Activated T-cell treated with anti-CD3 and anti-CD28 coated beads for 24 hours (primary cell): ENCODE measurements at regions not wholly inside any gene's neighbourhood (a gene's known extent, or its start where the extent isn't known, plus 50 kb on each side); places are given as distances from the start of the nearest gene placed in this dataset.

ENCODE experiments used
- DNase-seq: peaks from one replicate; pipeline ENCODE4 v3.0.0-alpha.2; 2020; ENCODE audit warnings: low read depth

DNA sequence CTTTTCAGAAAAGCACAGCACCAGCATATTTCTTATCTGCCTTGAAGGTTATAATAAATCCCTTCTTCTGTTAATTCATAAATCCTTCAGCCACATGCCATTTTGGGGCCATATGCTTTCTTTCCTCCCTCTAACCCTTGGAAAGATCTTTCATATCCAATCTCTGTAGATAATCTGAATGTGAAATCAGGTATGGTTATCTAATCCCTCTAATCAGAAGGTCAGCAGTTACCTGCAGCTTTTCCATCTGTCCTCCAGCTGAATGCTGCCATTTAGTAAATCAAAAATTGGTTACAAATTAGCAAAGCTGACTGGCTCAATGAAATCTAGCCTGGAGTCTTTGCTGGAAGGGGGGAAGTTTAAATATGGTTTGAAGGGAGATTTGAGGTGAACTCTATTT, 230.5 kb downstream of the PIK3C3 start:
- DNase-seq, result no peak

GRCh38 chr18:42187611-42188380, 232.8 kb downstream of the PIK3C3 start:
- DNase-seq, result no peak

DNA sequence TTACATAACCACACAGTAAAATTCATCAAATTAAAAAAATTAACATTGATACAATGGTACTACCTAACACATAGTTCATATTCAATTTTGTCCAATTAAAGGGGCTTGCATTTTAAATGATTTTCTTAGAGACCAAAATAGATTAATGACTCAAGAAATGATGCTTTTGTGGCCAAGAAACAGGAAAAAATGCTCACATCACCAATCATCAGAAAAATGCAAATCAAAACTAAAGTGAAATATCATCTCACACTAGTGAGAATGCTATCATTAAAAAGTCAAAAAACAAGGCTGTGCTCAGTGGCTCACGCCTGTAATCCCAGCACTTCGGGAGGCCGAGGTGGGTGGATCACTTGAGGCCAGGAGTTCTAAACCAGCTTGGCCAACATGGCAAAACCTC, 235.6 kb downstream of the PIK3C3 start:
- no peak for DNase-seq

DNA sequence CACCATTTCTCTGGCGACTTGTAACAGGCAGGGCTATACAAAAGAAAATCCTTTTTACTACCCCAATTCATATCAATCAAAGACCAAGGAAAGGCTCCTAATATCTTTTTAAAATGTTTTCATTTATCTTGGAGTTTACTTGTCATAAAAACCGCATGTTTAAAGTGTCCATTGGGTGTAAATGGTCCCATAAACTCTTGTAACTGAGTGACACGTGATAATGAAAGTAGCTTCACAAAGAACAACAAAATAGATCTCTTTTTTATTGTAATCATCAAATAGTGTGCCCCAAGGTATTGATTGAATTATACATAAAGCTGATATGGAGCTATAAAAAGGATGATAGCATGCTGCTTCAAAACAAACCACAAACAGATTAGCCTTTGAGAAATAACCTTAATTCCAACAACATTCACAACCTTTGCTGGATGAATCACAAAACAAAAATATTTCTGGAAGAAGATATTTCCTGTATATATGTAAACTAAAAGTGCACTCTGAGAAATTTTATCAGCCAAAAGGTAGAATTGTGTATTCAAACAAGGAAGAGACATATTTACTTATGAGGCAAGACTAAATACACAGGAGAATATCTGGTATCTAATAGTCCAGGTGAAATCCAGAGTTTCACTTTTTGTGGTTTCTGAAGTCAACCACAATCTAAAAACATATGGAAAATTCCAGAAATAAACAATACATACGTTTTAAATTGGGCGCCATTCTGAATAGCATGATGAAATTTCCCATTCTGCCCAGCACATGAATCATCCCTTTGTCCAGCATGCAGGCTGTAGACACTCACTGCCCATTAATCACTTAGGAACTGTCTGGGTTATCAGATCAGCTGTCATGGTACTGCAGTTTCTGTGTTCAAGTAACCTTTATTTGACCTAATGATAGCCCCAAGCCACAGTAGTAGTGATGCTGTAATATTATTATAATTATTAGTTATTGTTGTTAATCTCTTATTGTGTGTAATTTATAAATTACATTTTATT, 237.5 kb downstream of the PIK3C3 start:
- DNase-seq, result no peak

DNA sequence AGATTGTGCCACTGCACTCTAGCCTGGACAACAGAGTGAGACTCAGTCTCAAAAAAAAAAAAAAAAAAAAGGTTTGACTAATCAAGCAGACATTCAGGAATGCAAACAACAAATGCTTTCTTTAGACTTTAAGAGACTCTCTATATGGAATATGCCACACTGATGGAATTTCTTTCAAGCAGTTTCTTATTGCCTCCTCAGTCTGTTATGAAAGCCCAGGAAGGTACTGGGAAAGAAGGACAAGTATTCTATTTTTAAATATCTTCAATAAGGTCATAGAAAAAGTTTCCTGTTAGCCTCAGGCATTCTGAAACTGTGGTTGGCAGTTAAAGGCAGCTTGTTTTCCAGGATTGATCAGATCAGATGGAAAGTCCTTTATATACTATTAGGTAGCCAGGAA, 241.6 kb downstream of the PIK3C3 start:
- no peak for DNase-seq

- no peak for DNase-seq
Observed at GRCh38 chr18:42201137-42201536, 246.1 kb downstream of the PIK3C3 start.

GRCh38 chr18:42211201-42211600, 256.2 kb downstream of the PIK3C3 start:
- DNase-seq, result no peak

GRCh38 chr18:42222557-42222956, 267.5 kb downstream of the PIK3C3 start:
- no peak for DNase-seq

- no peak for DNase-seq
Observed at GRCh38 chr18:42228581-42228980, 273.5 kb downstream of the PIK3C3 start.

GRCh38 chr18:42229211-42230210, 274.5 kb downstream of the PIK3C3 start:
- DNase-seq, result no peak

GRCh38 chr18:42230636-42231035, 275.6 kb downstream of the PIK3C3 start:
- DNase-seq, result no peak

DNA sequence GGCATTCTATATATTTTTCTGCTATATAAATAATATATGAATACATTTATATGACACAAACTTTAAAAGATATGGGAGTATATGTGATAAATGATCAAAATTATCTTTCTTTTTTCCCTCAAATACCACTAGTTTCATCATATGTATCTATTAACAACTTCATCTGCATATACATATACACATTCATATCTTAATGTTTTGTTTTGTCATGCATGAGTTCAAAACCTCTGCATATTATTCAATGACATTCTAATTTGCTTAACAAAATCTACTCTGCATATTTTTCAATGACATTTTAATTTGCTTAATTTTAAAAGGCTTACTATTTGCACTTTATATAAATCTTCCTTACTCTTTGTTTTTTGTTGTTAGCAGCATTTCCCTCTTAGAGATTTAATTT, 276.2 kb downstream of the PIK3C3 start:
- no peak for DNase-seq

- no peak for DNase-seq
Observed at GRCh38 chr18:42231796-42232195, 276.8 kb downstream of the PIK3C3 start.

DNA sequence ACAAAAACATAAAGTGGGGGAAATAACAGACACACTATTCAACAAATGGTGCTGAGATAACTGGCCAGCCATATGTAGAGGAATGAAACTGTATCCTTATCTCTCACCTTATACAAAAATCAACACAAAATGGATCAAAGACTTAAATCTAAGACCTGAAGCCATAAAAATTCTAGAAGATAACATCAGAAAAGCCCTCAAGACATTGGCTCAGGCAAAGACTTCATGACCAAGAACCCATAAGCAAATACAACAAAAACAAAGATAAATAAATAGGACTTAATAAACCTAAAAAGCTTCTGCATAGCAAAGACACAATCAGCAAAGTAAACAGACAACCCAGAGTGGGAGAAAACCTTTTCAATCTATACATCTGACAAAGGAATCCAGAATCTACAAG, 278.9 kb downstream of the PIK3C3 start:
- DNase-seq, result no peak

DNA sequence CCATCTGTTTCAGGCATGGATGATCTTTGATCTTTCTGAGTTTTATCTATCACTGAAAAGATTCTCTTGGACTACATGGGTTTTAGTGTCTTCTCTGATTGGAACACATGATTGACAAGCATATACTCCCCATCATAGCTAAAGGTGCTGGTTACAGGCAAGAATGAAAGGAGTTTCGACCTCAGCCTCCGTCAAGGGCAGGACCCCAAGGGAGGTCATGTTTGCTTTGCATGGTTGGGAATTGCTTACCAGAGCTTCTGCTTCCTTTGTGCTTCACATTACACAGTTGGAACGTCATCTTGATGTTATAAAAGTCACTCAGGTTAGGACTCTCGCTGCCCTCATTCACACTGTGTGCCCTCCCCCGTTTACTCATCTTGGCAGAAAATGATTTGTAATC, 287.7 kb downstream of the PIK3C3 start:
- DNase-seq, result no peak

- no peak for DNase-seq
Observed at GRCh38 chr18:42245137-42245536, 290.1 kb downstream of the PIK3C3 start.

DNA sequence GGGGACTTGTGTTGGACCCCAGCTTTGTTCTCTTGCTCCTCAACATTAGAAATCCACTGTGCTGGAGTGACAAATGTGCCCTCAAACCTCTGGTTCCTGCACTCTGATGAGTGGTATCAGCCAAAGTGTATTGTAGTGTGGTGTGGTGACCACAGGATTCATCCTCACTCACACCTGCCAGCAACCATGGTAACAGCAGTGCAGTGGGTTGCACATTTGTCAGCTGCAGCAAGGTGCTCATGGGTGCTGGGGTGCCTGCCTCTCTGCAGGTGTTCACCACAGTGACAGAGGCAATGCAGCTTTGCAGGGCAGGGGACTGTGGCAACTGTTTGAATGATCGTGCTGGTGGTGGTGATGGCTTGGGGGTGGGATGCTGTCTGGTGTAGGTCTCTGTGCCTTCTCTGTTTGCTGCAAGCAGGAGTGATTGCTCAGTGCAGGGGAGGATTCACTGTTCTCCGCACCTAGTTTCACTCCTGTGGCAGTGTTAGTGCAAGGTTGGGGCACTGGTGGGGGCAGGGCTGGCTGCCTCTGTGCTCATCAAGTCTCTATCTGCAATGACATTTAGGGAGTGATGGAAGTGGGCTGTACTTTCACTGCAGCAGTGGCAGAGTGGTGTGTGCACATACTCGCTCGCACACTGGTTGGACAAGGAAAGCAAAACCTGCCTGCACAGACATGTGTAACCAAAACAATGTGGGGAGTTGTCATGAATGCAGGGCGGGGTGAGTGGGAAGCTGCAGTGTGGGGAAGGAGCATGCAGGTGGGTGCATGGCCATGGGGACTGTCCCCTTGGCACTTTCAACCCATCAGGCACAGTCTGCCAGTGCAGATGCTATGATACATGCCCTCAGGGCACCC, 301.1 kb downstream of the PIK3C3 start:
- no peak for DNase-seq

GRCh38 chr18:42258301-42258965, 303.4 kb downstream of the PIK3C3 start:
- DNase-seq, result no peak

GRCh38 chr18:42261731-42262130, 306.7 kb downstream of the PIK3C3 start:
- no peak for DNase-seq

DNA sequence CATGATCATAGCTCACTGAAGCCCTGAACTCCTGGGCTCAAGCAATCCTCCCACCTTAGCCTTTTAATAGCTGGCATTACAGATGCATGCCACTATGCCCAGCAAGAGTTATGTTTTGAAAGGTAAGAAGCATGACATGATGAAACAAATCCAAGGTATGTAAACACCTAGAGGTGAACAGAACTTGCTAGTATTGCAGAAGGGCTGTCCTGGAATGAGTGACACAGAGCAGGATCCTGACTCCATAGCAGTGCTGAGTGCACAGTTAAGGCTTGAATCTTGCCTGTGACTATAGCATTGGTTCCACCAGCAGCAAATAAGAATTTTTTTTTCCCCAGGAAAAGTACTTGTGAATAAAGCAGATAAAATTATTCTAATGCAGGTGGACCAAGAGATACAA, 309.5 kb downstream of the PIK3C3 start:
- no peak for DNase-seq
